ENCODE measurements at regions not wholly inside any gene's neighbourhood (a gene's known extent, or its start where the extent isn't known, plus 50 kb on each side); places are given as distances from the start of the nearest gene placed in this dataset.
"Not testable (repeated sequence)": the region's sequence is repeated elsewhere in the genome, so short reads cannot be mapped to it uniquely, and the experiment has no call there.

- H3K27ac Mint-ChIP-seq, result no peak overlapping the region
- no peak for ATAC-seq (ENCODE audit: low read depth in 2 of 2)
- peaks cover 5 to 10% (median 5%) of the 10 kb centered on the region in 3 donors for H3K27me3 Mint-ChIP-seq
- H3K36me3 Mint-ChIP-seq, result no peaks in the 10 kb centered on the region
- no peak for DNase-seq
- H3K4me3 Mint-ChIP-seq, result no peak overlapping the region
- no peaks in the 10 kb centered on the region for H3K4me1 Mint-ChIP-seq
- H3K9me3 Mint-ChIP-seq, result peaks cover 0 to 3% (median 0%) of the 10 kb centered on the region in 7 donors
Measured at GRCh38 chr6:71651636-71652035, 234.7 kb upstream of the RIMS1 start.

- no peak for ATAC-seq (ENCODE audit: low read depth in 2 of 2)
- no peak overlapping the region for H3K4me3 Mint-ChIP-seq
- no peaks in the 10 kb centered on the region for H3K36me3 Mint-ChIP-seq
- no peak overlapping the region for H3K27ac Mint-ChIP-seq
- H3K9me3 Mint-ChIP-seq, result peaks cover 0 to 7% (median 0%) of the 10 kb centered on the region in 7 donors
- H3K27me3 Mint-ChIP-seq, result peaks cover 0 to 14% (median 5%) of the 10 kb centered on the region in 3 donors
- DNase-seq, result no peak
- no peaks in the 10 kb centered on the region for H3K4me1 Mint-ChIP-seq
Measured at GRCh38 chr6:71656121-71656520, 230.2 kb upstream of the RIMS1 start.

- Mint-ChIP-seq H3K27ac (no peak overlapping the region), H3K9me3 (peaks cover 0 to 6% (median 3%) of the 10 kb centered on the region in 7 donors), H3K36me3 (no peaks in the 10 kb centered on the region), H3K4me1 (no peaks in the 10 kb centered on the region), H3K27me3 (peaks cover 0 to 3% (median 0%) of the 10 kb centered on the region in 3 donors), H3K4me3 (no peak overlapping the region)
- ATAC-seq (ENCODE audit: low read depth in 2 of 2) (no peak), DNase-seq (no peak)
Measured at GRCh38 chr6:71665931-71666330, 220.4 kb upstream of the RIMS1 start.

- no peak overlapping the region for H3K4me3 Mint-ChIP-seq
- H3K27me3 Mint-ChIP-seq, result peaks cover 0 to 6% (median 0%) of the 10 kb centered on the region in 3 donors
- H3K4me1 Mint-ChIP-seq, result no peaks in the 10 kb centered on the region
- no peaks in the 10 kb centered on the region for H3K36me3 Mint-ChIP-seq
- no peak for ATAC-seq (ENCODE audit: low read depth in 2 of 2)
- H3K27ac Mint-ChIP-seq, result no peak overlapping the region
- DNase-seq, result no peak
- peaks cover 0 to 1% (median 0%) of the 10 kb centered on the region in 7 donors for H3K9me3 Mint-ChIP-seq
Measured at GRCh38 chr6:71672876-71673275, 213.5 kb upstream of the RIMS1 start.

GRCh38 chr6:71675386-71675785 is 211.0 kb upstream of the RIMS1 start:
- no peak overlapping the region for H3K27ac Mint-ChIP-seq
- peaks cover 0 to 6% (median 0%) of the 10 kb centered on the region in 3 donors for H3K27me3 Mint-ChIP-seq
- ATAC-seq (ENCODE audit: low read depth in 2 of 2) (no peak), DNase-seq (no peak)
- no peak overlapping the region for H3K4me3 Mint-ChIP-seq
- peaks cover 0 to 1% (median 0%) of the 10 kb centered on the region in 7 donors for H3K9me3 Mint-ChIP-seq
- H3K4me1 Mint-ChIP-seq, result no peaks in the 10 kb centered on the region
- no peaks in the 10 kb centered on the region for H3K36me3 Mint-ChIP-seq

- ATAC-seq (ENCODE audit: low read depth in 2 of 2) (no peak), DNase-seq (no peak)
- Mint-ChIP-seq H3K27me3 (peaks cover 0 to 6% (median 0%) of the 10 kb centered on the region in 3 donors), H3K9me3 (peaks cover 0 to 1% (median 0%) of the 10 kb centered on the region in 7 donors), H3K36me3 (no peaks in the 10 kb centered on the region), H3K4me3 (no peak overlapping the region), H3K27ac (no peak overlapping the region), H3K4me1 (no peaks in the 10 kb centered on the region)
Measured at GRCh38 chr6:71676298-71676697, 210.1 kb upstream of the RIMS1 start.

GRCh38 chr6:71678091-71678490 is 208.3 kb upstream of the RIMS1 start:
- H3K4me1 Mint-ChIP-seq, result no peaks in the 10 kb centered on the region
- peaks cover 0 to 6% (median 6%) of the 10 kb centered on the region in 3 donors for H3K27me3 Mint-ChIP-seq
- no peak overlapping the region for H3K4me3 Mint-ChIP-seq
- no peaks in the 10 kb centered on the region for H3K36me3 Mint-ChIP-seq
- DNase-seq, result no peak
- H3K27ac Mint-ChIP-seq, result no peak overlapping the region
- no peak for ATAC-seq (ENCODE audit: low read depth in 2 of 2)
- peaks cover 0 to 1% (median 0%) of the 10 kb centered on the region in 7 donors for H3K9me3 Mint-ChIP-seq

GRCh38 chr6:71681234-71681867 is 205.0 kb upstream of the RIMS1 start:
- no peaks in the 10 kb centered on the region for H3K36me3 Mint-ChIP-seq
- DNase-seq (no peak), ATAC-seq (ENCODE audit: low read depth in 2 of 2) (no peak)
- H3K4me3 Mint-ChIP-seq, result no peak overlapping the region
- no peak overlapping the region for H3K27ac Mint-ChIP-seq
- peaks cover 0 to 6% (median 6%) of the 10 kb centered on the region in 3 donors for H3K27me3 Mint-ChIP-seq
- H3K4me1 Mint-ChIP-seq, result no peaks in the 10 kb centered on the region
- peaks cover 0 to 1% (median 0%) of the 10 kb centered on the region in 7 donors for H3K9me3 Mint-ChIP-seq

GRCh38 chr6:71686021-71686677 is 200.2 kb upstream of the RIMS1 start:
- ATAC-seq (ENCODE audit: low read depth in 2 of 2); H3K4me3 Mint-ChIP-seq; H3K27ac Mint-ChIP-seq; H3K27me3 Mint-ChIP-seq; DNase-seq; H3K9me3 Mint-ChIP-seq; H3K36me3 Mint-ChIP-seq; H3K4me1 Mint-ChIP-seq: not testable (repeated sequence)

GRCh38 chr6:71698702-71699101 is 187.6 kb upstream of the RIMS1 start:
- Mint-ChIP-seq H3K36me3 (no peaks in the 10 kb centered on the region), H3K27me3 (no peaks in the 10 kb centered on the region), H3K4me3 (no peak overlapping the region), H3K4me1 (no peaks in the 10 kb centered on the region), H3K9me3 (peaks cover 0 to 12% (median 4%) of the 10 kb centered on the region in 7 donors), H3K27ac (peak overlapping the region in 1 of 6 donors; percentile 29)
- ATAC-seq (ENCODE audit: low read depth in 2 of 2) (no peak), DNase-seq (no peak)

GRCh38 chr6:71706523-71706922 is 179.8 kb upstream of the RIMS1 start:
- H3K27ac Mint-ChIP-seq, result no peak overlapping the region
- H3K4me1 Mint-ChIP-seq, result no peaks in the 10 kb centered on the region
- no peaks in the 10 kb centered on the region for H3K27me3 Mint-ChIP-seq
- no peak for DNase-seq
- no peak overlapping the region for H3K4me3 Mint-ChIP-seq
- no peak for ATAC-seq (ENCODE audit: low read depth in 2 of 2)
- peaks cover 0 to 2% (median 0%) of the 10 kb centered on the region in 7 donors for H3K9me3 Mint-ChIP-seq
- no peaks in the 10 kb centered on the region for H3K36me3 Mint-ChIP-seq

GRCh38 chr6:71707059-71707458 is 179.3 kb upstream of the RIMS1 start:
- H3K36me3 Mint-ChIP-seq, result no peaks in the 10 kb centered on the region
- no peak for DNase-seq
- H3K4me1 Mint-ChIP-seq, result no peaks in the 10 kb centered on the region
- no peak for ATAC-seq (ENCODE audit: low read depth in 2 of 2)
- H3K9me3 Mint-ChIP-seq, result peaks cover 0 to 2% (median 0%) of the 10 kb centered on the region in 7 donors
- no peaks in the 10 kb centered on the region for H3K27me3 Mint-ChIP-seq
- peak overlapping the region in 1 of 6 donors; percentile 6 for H3K27ac Mint-ChIP-seq
- H3K4me3 Mint-ChIP-seq, result no peak overlapping the region

- no peak for ATAC-seq (ENCODE audit: low read depth in 2 of 2)
Measured at GRCh38 chr6:71720705-71721104, 165.6 kb upstream of the RIMS1 start.

GRCh38 chr6:71721642-71722041 is 164.7 kb upstream of the RIMS1 start:
- Mint-ChIP-seq H3K27me3 (peaks cover 0 to 4% (median 4%) of the 10 kb centered on the region in 3 donors), H3K27ac (no peak overlapping the region), H3K4me3 (no peak overlapping the region), H3K36me3 (no peaks in the 10 kb centered on the region), H3K4me1 (no peaks in the 10 kb centered on the region), H3K9me3 (no peaks in the 10 kb centered on the region)
- no peak for ATAC-seq (ENCODE audit: low read depth in 2 of 2)
- no peak for DNase-seq

More at GRCh38 chr6:71720705-71721104, 165.6 kb upstream of the RIMS1 start:
- H3K4me3 Mint-ChIP-seq, result no peak overlapping the region
- no peaks in the 10 kb centered on the region for H3K4me1 Mint-ChIP-seq
- peaks cover 0 to 4% (median 4%) of the 10 kb centered on the region in 3 donors for H3K27me3 Mint-ChIP-seq
- H3K27ac Mint-ChIP-seq, result no peak overlapping the region
- H3K9me3 Mint-ChIP-seq, result no peaks in the 10 kb centered on the region
- H3K36me3 Mint-ChIP-seq, result no peaks in the 10 kb centered on the region
- no peak for DNase-seq

All from naive B cell (primary cell).